Endothelial cell of umbilical vein (primary cell): ENCODE measurements at regions not wholly inside any gene's neighbourhood (a gene's known extent, or its start where the extent isn't known, plus 50 kb on each side); places are given as distances from the start of the nearest gene placed in this dataset.
"Not testable (repeated sequence)": the region's sequence is repeated elsewhere in the genome, so short reads cannot be mapped to it uniquely, and the experiment has no call there.

ENCODE experiments used
- FOS ChIP-seq: IDR thresholded peaks from 2 replicates; pipeline ENCODE4 v1.6.1; 2011; ENCODE audit warnings: mild to moderate bottlenecking, low read length, moderate library complexity, borderline replicate concordance; ENCODE audit not compliant: insufficient read depth
- JUN ChIP-seq: IDR thresholded peaks from 2 replicates; pipeline ENCODE4 v1.6.1; 2011; ENCODE audit warnings: borderline replicate concordance, low read depth; ENCODE audit not compliant: insufficient read length, insufficient read depth
- POLR2A ChIP-seq: IDR thresholded peaks from 2 replicates; pipeline ENCODE4 v1.6.1; 2012; ENCODE audit warnings: low read depth, mild to moderate bottlenecking, control low read depth, low read length
- POLR2AphosphoS5 ChIP-seq: IDR thresholded peaks from 2 replicates; pipeline ENCODE4 v1.6.1; 2012; ENCODE audit warnings: low read depth, mild to moderate bottlenecking, control low read depth, low read length, moderate library complexity; ENCODE audit not compliant: insufficient read depth
- TF ChIP-seq, protein P1 (sequence below), 2 donors: IDR thresholded peaks; 1 replicate in 1 of 2; 2 replicates in 1 of 2; pipeline ENCODE4 v1.5.1; 2011; ENCODE audit warnings: low read length in 2 of 2, mild to moderate bottlenecking in 2 of 2, moderate library complexity in 2 of 2, control low read depth in 1 of 2, inconsistent platforms in 1 of 2, low read depth in 1 of 2; ENCODE audit not compliant: insufficient read depth in 1 of 2; ENCODE audit errors: extremely low read depth in 1 of 2

DNA sequence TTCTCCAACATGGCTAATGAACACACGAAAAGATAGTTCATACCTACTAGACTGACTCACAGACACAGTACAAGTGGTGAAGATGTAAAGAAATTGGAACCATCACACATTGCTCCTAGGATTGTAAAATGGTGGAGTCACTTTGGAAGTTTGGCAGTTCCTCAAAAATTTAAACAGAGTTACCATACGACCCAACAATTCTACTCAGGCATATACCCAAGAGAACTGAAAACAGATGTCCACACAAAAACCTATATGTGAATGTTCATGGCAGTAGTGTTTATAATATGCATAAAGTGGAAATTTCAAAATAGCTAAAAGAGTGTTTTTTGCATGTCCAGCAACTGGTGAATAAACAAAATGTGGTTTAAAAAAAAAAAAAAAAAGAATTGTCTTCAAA, 332.6 kb downstream of the PLPP3 start:
- TF ChIP-seq, protein P1, sequence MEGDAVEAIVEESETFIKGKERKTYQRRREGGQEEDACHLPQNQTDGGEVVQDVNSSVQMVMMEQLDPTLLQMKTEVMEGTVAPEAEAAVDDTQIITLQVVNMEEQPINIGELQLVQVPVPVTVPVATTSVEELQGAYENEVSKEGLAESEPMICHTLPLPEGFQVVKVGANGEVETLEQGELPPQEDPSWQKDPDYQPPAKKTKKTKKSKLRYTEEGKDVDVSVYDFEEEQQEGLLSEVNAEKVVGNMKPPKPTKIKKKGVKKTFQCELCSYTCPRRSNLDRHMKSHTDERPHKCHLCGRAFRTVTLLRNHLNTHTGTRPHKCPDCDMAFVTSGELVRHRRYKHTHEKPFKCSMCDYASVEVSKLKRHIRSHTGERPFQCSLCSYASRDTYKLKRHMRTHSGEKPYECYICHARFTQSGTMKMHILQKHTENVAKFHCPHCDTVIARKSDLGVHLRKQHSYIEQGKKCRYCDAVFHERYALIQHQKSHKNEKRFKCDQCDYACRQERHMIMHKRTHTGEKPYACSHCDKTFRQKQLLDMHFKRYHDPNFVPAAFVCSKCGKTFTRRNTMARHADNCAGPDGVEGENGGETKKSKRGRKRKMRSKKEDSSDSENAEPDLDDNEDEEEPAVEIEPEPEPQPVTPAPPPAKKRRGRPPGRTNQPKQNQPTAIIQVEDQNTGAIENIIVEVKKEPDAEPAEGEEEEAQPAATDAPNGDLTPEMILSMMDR (IDR thresholded peaks at IDR 0.05; ENCODE audit: extremely low read depth in 1 of 2, insufficient read depth in 1 of 2, low read depth in 1 of 2, low read length in 2 of 2), result not testable (repeated sequence)
- not testable (repeated sequence) for TF ChIP-seq POLR2A, JUN, POLR2AphosphoS5, FOS
